GM12891 (cell line): ENCODE measurements at regions not wholly inside any gene's neighbourhood (a gene's known extent, or its start where the extent isn't known, plus 50 kb on each side); places are given as distances from the start of the nearest gene placed in this dataset.

Experiments
- POLR2A ChIP-seq: IDR thresholded peaks from 2 replicates; pipeline ENCODE4 v1.6.1; 2011; ENCODE audit warnings: low read depth, low read length, control low read depth
- POLR2AphosphoS5 ChIP-seq: IDR thresholded peaks from 2 replicates; pipeline ENCODE4 v1.6.1; 2011; ENCODE audit warnings: low read depth, low read length, control low read depth
- TAF1 ChIP-seq: IDR thresholded peaks from 2 replicates; pipeline ENCODE4 v1.6.1; 2011; ENCODE audit warnings: low read depth, low read length, control low read depth

- TF ChIP-seq POLR2A: no peak
- no peak for TF ChIP-seq POLR2AphosphoS5
- no peak for TF ChIP-seq TAF1
Observed at GRCh38 chr2:155727187-155727895, 605.2 kb downstream of the NR4A2 start.
